Activated naive CD4-positive, alpha-beta T cell treated with anti-CD3 and anti-CD28 coated beads, Interleukin-2, amount 10 ng/mL, durations not matched to agents 7 days and 5 days (primary cell): ENCODE measurements at regions not wholly inside any gene's neighbourhood (a gene's known extent, or its start where the extent isn't known, plus 50 kb on each side); places are given as distances from the start of the nearest gene placed in this dataset.

ENCODE experiments used
- CTCF ChIA-PET: fragments of 350-600 bp; sonication (Branson Sonifier 250); formaldehyde crosslinking; loops from one replicate; lab custom pipeline; 2021; ENCODE audit warnings: antibody characterized with exemption; lab: Charles Lee
- DNase-seq: peaks from one replicate; pipeline ENCODE4 v3.0.0-alpha.2; 2020
- H3K27ac Mint-ChIP-seq: one replicate; pipeline ENCODE4 v1.8.0; 2021; ENCODE audit warnings: mild to moderate bottlenecking, moderate library complexity, mixed read lengths
- H3K27me3 Mint-ChIP-seq: one replicate; pipeline ENCODE4 v1.8.0; 2021; ENCODE audit warnings: mild to moderate bottlenecking, mixed read lengths
- H3K36me3 Mint-ChIP-seq: one replicate; pipeline ENCODE4 v1.8.0; 2021; ENCODE audit warnings: mixed read lengths
- H3K4me1 Mint-ChIP-seq: one replicate; pipeline ENCODE4 v1.8.0; 2021; ENCODE audit warnings: mixed read lengths
- H3K4me3 Mint-ChIP-seq: one replicate; pipeline ENCODE4 v1.8.0; 2021; ENCODE audit warnings: mild to moderate bottlenecking, moderate library complexity, mixed read lengths
- H3K9me3 Mint-ChIP-seq: one replicate; pipeline ENCODE4 v1.8.0; 2021; ENCODE audit warnings: mixed read lengths

GRCh38 chr11:103530257-103530656, 421.0 kb downstream of the DYNC2H1 start:
- CTCF ChIA-PET: no interaction called here
- H3K36me3 Mint-ChIP-seq: no peaks in the 10 kb centered on the region
- no peak overlapping the region for H3K4me3 Mint-ChIP-seq

DNA sequence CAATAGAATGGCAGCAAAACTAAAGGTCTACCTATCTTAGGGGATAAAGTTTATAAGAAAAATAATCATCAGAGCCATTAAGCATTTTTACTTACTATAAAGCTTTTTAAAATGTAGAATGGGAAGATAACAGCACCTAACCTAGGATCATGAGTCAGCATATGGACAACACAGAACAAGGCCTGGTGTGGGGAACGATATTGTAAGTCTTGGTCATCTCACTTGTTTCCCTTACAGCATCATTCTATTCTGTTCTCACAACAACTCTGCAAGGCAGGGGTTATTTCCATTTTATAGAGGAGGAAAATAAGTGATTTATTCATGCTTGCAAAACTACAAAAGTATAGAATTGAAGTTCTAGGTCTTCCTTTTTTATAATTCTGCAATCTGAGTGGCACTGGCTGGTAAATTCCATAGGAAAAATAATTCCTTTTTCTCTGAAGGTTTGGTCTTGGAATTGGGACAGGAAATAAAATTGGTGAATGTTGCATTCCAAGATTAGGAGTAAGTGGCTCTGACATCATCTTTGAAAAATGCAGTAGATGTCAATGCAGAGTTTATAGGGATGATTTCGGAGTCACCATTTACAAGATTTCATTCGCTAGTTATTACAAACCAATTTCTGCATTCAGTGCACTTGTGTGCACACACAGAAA, 423.0 kb downstream of the DYNC2H1 start:
- H3K9me3 Mint-ChIP-seq: no peaks in the 10 kb centered on the region
- no peak overlapping the region for H3K27ac Mint-ChIP-seq
- CTCF ChIA-PET: no interaction called here
- H3K4me1 Mint-ChIP-seq: no peaks in the 10 kb centered on the region
- DNase-seq: no peak
- no peaks in the 10 kb centered on the region for H3K36me3 Mint-ChIP-seq
- no peaks in the 10 kb centered on the region for H3K27me3 Mint-ChIP-seq
- H3K4me3 Mint-ChIP-seq: no peak overlapping the region

More at GRCh38 chr11:103530257-103530656, 421.0 kb downstream of the DYNC2H1 start:
- H3K9me3 Mint-ChIP-seq: no peaks in the 10 kb centered on the region
- H3K27ac Mint-ChIP-seq: no peak overlapping the region
- H3K27me3 Mint-ChIP-seq: no peaks in the 10 kb centered on the region
- no peak for DNase-seq
- H3K4me1 Mint-ChIP-seq: no peaks in the 10 kb centered on the region

DNA sequence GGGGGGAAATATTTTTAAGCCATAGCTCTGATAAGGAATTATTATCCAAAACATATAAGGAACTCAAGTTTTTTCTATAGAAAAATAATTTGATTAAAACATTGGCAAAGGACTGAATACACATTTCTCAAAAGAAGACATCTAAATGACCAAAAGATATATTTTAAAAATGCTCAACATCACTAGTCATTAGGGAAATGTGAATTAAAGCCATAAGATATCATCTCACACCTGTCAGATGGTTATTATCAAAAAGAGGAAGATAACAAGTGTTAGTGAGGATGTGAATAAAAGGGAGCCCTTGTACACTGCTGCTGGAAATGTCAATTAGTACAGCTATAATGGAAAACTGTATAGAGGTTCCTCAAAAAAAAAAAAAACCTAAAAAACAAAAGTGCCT, 425.0 kb downstream of the DYNC2H1 start:
- no peaks in the 10 kb centered on the region for H3K9me3 Mint-ChIP-seq
- CTCF ChIA-PET: no interaction called here

DNA sequence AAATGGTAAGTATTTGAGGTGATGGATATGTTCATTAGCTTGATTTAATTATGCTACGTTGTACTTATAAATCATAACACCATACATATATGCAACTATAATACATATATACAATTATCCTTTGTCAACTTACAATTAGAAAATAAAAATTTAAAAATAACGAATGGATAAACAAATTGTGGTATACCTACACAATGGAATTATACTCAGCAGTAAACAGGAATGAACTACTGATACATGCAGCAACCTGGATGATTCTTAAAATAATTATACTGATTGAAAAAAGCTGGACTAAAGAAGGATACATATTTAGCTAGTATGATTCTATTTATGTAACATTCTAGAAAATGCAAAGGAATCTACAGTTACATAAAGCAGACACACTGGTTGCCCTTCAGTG, 425.7 kb downstream of the DYNC2H1 start:
- DNase-seq: no peak
- Mint-ChIP-seq H3K27ac (no peak overlapping the region), H3K4me3 (no peak overlapping the region), H3K4me1 (no peaks in the 10 kb centered on the region), H3K27me3 (no peaks in the 10 kb centered on the region), H3K9me3 (no peaks in the 10 kb centered on the region), H3K36me3 (no peaks in the 10 kb centered on the region)
- CTCF ChIA-PET: no interaction called here

More for the DNA sequence above, 425.0 kb downstream of the DYNC2H1 start:
- DNase-seq: no peak
- H3K4me1 Mint-ChIP-seq: no peaks in the 10 kb centered on the region
- no peak overlapping the region for H3K27ac Mint-ChIP-seq
- no peaks in the 10 kb centered on the region for H3K36me3 Mint-ChIP-seq
- no peaks in the 10 kb centered on the region for H3K27me3 Mint-ChIP-seq
- no peak overlapping the region for H3K4me3 Mint-ChIP-seq

- Mint-ChIP-seq H3K4me1 (no peaks in the 10 kb centered on the region), H3K9me3 (peaks cover 3% of the 10 kb centered on the region), H3K4me3 (no peak overlapping the region), H3K27me3 (no peaks in the 10 kb centered on the region), H3K36me3 (no peaks in the 10 kb centered on the region), H3K27ac (no peak overlapping the region)
- DNase-seq: no peak
- CTCF ChIA-PET: no interaction called here
These were observed 427.1 kb downstream of the DYNC2H1 start for GRCh38 chr11:103536335-103536722.

GRCh38 chr11:103537904-103538502, 428.8 kb downstream of the DYNC2H1 start:
- Mint-ChIP-seq H3K27ac (no peak overlapping the region), H3K9me3 (peaks cover 7% of the 10 kb centered on the region), H3K4me1 (no peaks in the 10 kb centered on the region), H3K36me3 (no peaks in the 10 kb centered on the region), H3K27me3 (no peaks in the 10 kb centered on the region), H3K4me3 (no peak overlapping the region)
- CTCF ChIA-PET: interaction anchor here (0.8 to 1.5 kb wide), 3 partner anchors 9 to 53 kb away, joined by 3 to 4 read pairs (median 4); no protein-coding TSS in a partner anchor
- no peak for DNase-seq

GRCh38 chr11:103539166-103539565, 429.9 kb downstream of the DYNC2H1 start:
- Mint-ChIP-seq H3K36me3 (no peaks in the 10 kb centered on the region), H3K27ac (no peak overlapping the region), H3K9me3 (peaks cover 7% of the 10 kb centered on the region), H3K27me3 (no peaks in the 10 kb centered on the region), H3K4me1 (no peaks in the 10 kb centered on the region), H3K4me3 (no peak overlapping the region)
- DNase-seq: no peak
- CTCF ChIA-PET: interaction anchor here (0.8 to 1.0 kb wide), 2 partner anchors 66 to 272 kb away, joined by 3 read pairs; no protein-coding TSS in a partner anchor

DNA sequence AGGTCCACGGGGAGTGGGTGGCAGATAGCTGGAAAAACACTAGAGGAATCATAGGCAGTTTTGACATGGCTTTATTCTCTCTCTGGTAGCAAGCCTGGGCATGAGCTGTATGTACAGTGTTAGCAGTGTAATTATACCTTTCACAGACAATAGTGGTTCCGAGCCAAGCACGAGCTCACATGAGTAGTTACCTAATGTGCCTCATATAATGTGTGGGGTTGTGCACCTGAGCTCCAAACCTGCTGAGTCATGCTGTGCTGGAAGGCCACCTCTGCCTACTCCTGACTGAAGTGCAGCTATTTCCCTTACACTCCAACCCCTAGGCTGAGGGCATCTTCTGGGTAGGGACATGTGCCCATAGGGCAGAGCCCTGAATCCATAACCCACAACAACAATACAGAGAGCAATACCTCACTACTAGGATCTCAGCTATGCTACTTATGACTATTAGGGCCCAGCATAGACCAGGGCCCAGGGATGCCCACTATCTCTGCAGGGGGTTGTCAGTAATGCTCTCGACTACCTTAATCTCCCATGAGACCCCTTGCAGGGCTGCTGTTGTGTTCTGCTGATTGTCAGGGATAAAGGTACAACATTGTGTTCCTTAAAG, 432.1 kb downstream of the DYNC2H1 start:
- CTCF ChIA-PET: interaction anchor here (1.1 kb wide), 1 partner anchor 216 kb away, joined by 5 read pairs; no protein-coding TSS in a partner anchor
- Mint-ChIP-seq H3K27ac (no peak overlapping the region), H3K27me3 (no peaks in the 10 kb centered on the region), H3K9me3 (peaks cover 7% of the 10 kb centered on the region), H3K36me3 (no peaks in the 10 kb centered on the region), H3K4me3 (no peak overlapping the region), H3K4me1 (no peaks in the 10 kb centered on the region)
- DNase-seq: no peak

DNA sequence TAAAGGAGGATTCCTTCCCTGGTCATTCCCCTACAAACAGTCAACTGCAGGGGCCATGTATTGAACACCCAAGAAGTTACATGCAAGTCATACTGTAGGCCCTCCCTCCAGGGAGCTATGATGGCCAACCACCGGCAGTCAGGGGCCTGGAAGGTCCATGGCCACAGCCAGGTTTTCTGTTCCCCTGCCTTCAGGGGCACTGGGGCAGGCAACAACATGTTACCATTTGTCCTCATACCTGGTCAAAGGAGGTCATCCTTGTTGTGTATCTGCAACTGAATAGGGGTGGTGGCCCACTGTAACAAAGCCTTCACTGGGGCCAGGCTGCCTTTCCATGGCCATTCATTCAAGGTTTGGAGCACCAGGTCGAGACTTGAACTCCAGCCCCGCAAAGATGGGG, 433.6 kb downstream of the DYNC2H1 start:
- Mint-ChIP-seq H3K9me3 (peaks cover 7% of the 10 kb centered on the region), H3K27ac (no peak overlapping the region), H3K4me3 (no peak overlapping the region), H3K4me1 (no peaks in the 10 kb centered on the region), H3K36me3 (no peaks in the 10 kb centered on the region), H3K27me3 (no peaks in the 10 kb centered on the region)
- no peak for DNase-seq
- CTCF ChIA-PET: no interaction called here

- CTCF ChIA-PET: no interaction called here
- no peak overlapping the region for H3K27ac Mint-ChIP-seq
- H3K4me1 Mint-ChIP-seq: no peaks in the 10 kb centered on the region
- no peaks in the 10 kb centered on the region for H3K36me3 Mint-ChIP-seq
- no peaks in the 10 kb centered on the region for H3K27me3 Mint-ChIP-seq
- H3K9me3 Mint-ChIP-seq: peaks cover 7% of the 10 kb centered on the region
- no peak overlapping the region for H3K4me3 Mint-ChIP-seq
- DNase-seq: no peak
These were observed 434.2 kb downstream of the DYNC2H1 start for GRCh38 chr11:103543456-103543855.

DNA sequence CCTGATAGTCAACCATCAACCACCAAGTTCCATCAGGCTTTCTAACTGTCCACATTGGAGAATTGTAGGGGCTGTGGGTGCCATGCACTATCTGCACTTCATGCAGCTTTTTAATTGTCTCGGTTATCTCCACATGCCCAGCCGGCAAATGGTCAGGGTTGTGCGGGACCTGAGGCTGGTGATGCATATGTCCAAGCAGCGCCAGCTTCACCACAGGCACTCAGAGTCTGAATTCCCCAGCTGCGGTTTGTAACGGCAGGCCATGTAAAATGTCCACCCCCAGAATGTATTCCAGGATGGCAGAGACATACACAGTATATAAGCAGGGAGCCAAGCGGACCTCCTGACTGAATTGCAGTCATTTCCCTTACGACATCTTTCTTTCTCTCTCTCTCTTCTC, 435.6 kb downstream of the DYNC2H1 start:
- CTCF ChIA-PET: no interaction called here
- no peak for DNase-seq
- no peak overlapping the region for H3K4me3 Mint-ChIP-seq
- no peaks in the 10 kb centered on the region for H3K36me3 Mint-ChIP-seq
- H3K27ac Mint-ChIP-seq: no peak overlapping the region
- no peaks in the 10 kb centered on the region for H3K27me3 Mint-ChIP-seq
- H3K9me3 Mint-ChIP-seq: peaks cover 7% of the 10 kb centered on the region
- no peaks in the 10 kb centered on the region for H3K4me1 Mint-ChIP-seq

DNA sequence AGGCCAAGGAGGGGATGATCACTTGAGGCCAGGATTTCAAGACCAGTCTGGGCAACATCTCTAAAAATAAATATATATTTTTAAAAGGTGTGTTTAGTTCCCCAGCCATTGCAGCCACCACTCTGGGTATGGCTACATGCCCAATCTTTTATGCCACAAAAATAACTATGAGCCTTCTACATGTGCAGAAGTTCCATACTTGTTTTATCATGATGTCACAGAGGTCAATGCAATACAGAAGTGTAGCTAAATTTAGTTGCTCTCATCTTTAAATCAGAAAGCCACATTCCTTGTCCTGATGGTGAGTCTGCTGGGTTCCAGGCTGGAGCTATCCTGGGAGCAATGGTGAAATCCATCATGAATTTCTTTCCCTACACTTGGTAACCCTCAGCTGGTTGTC, 436.3 kb downstream of the DYNC2H1 start:
- CTCF ChIA-PET: no interaction called here
- no peak for DNase-seq
- Mint-ChIP-seq H3K4me1 (no peaks in the 10 kb centered on the region), H3K27me3 (no peaks in the 10 kb centered on the region), H3K9me3 (peaks cover 7% of the 10 kb centered on the region), H3K36me3 (no peaks in the 10 kb centered on the region), H3K27ac (no peak overlapping the region), H3K4me3 (no peak overlapping the region)

GRCh38 chr11:103546236-103546635, 437.0 kb downstream of the DYNC2H1 start:
- Mint-ChIP-seq H3K9me3 (peaks cover 6% of the 10 kb centered on the region), H3K27me3 (no peaks in the 10 kb centered on the region), H3K4me1 (no peaks in the 10 kb centered on the region), H3K27ac (no peak overlapping the region), H3K4me3 (no peak overlapping the region), H3K36me3 (no peaks in the 10 kb centered on the region)
- no peak for DNase-seq
- CTCF ChIA-PET: no interaction called here

GRCh38 chr11:103547024-103547423, 437.8 kb downstream of the DYNC2H1 start:
- CTCF ChIA-PET: no interaction called here
- DNase-seq: no peak
- Mint-ChIP-seq H3K27me3 (no peaks in the 10 kb centered on the region), H3K4me3 (no peak overlapping the region), H3K27ac (no peak overlapping the region), H3K4me1 (no peaks in the 10 kb centered on the region), H3K9me3 (no peaks in the 10 kb centered on the region), H3K36me3 (no peaks in the 10 kb centered on the region)

DNA sequence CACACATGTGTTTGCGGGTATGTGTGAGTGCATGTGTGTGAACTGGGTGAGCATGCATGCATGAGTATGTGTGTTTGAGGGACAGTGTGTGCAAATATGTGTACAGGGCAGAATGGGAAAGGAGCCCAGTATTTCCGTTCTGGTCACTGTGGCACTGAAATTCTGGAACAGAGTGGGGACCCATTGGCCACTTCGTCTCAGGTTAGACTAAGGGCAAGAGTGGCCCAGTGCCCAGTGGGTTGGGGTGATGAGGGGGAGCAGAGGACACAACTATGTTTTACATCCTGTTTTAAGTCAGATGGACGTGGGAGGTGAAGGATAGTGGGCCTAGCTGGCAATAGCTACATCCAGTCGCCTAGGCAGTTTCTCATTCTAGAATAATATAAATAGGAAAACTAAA, 438.5 kb downstream of the DYNC2H1 start:
- CTCF ChIA-PET: no interaction called here
- Mint-ChIP-seq H3K9me3 (no peaks in the 10 kb centered on the region), H3K4me3 (no peak overlapping the region), H3K36me3 (no peaks in the 10 kb centered on the region), H3K4me1 (no peaks in the 10 kb centered on the region), H3K27ac (no peak overlapping the region), H3K27me3 (no peaks in the 10 kb centered on the region)
- DNase-seq: no peak
